Adrenal gland (tissue), 9 donors: ENCODE measurements at regions not wholly inside any gene's neighbourhood (a gene's known extent, or its start where the extent isn't known, plus 50 kb on each side); places are given as distances from the start of the nearest gene placed in this dataset.

Experiments
- DNase-seq, 7 donors: peaks; one replicate each; pipeline ENCODE4 v3.0.0-alpha.2; 2019 to 2020
- H3K27ac ChIP-seq, 5 donors: fragments of 200-600 bp; sonication (generic) in 4 of 5; 1 replicate in 3 of 5; 2 replicates in 2 of 5; pipeline versions ENCODE4 v1.5.1 to v1.8.0; 2016 to 2020; ENCODE audit warnings: mild to moderate bottlenecking in 1 of 5
- H3K27me3 ChIP-seq: fragments of 200-600 bp; 2 replicates; pipeline ENCODE4 v1.8.0; 2021
- H3K36me3 ChIP-seq, 2 donors: fragments of 200-600 bp; replicated peaks in 1 of 2; 1 replicate in 1 of 2; 2 replicates in 1 of 2; pipeline versions ENCODE4 v1.5.1 to v1.8.0; 2018 to 2022
- H3K4me1 ChIP-seq, 2 donors: fragments of 200-600 bp; replicated peaks in 1 of 2; 1 replicate in 1 of 2; 2 replicates in 1 of 2; pipeline versions ENCODE4 v1.5.1 to v1.8.0; 2018 to 2021
- H3K4me3 ChIP-seq, 4 donors: fragments of 200-600 bp; sonication (generic) in 3 of 4; one replicate each; pipeline ENCODE4 v1.5.1; 2016 to 2018
- H3K9me3 ChIP-seq, 3 donors: fragments of 200-600 bp; sonication (generic) in 1 of 3; replicated peaks in 1 of 3; 1 replicate in 2 of 3; 2 replicates in 1 of 3; pipeline versions ENCODE4 v1.5.1 to v1.8.0; 2016 to 2021
- CTCF ChIP-seq, 6 experiments: fragments of 450-650 bp in 4 of 6; fragments of 200-600 bp in 2 of 6; sonication (generic) in 1 of 6; IDR thresholded peaks; 1 replicate in 5 of 6; 2 replicates in 1 of 6; pipeline versions ENCODE4 v1.5.1 to v1.8.0; 2016 to 2021; ENCODE audit warnings: antibody characterized with exemption in 6 of 6, mild to moderate bottlenecking in 2 of 6, moderate library complexity in 1 of 6
- POLR2A ChIP-seq, 2 donors: fragments of 450-650 bp; IDR thresholded peaks; one replicate each; pipeline ENCODE4 v1.6.1; 2017; ENCODE audit warnings: antibody characterized with exemption in 2 of 2, mild to moderate bottlenecking in 2 of 2, moderate library complexity in 1 of 2
- WGBS, 4 donors: extraction: QIAGEN DNeasy Blood & Tissue Kit in 2 of 4; methylation state at CpG; one replicate each; pipeline versions ENCODE4 v1.1.5 to v1.1.7; 2013 to 2017; 5-methylcytosine and 5-hydroxymethylcytosine counted together
- intact Hi-C, 2 donors: fragments of 100-400 bp; cut with DNase I; formaldehyde crosslinking; loops; one replicate each; pipeline versions ENCODE4 v1.14.1 to v1.15.0; 2022 to 2023
- donor health status: healthy with polysubstance abuse.
- donor health status: Bipolar disorder and iron deficiency.
- donor health status: DM: yes; HTN: yes; CAD: no.
- donor health status: DM: no; HTN: no; CAD: no.
- donor health status: DM: no; HTN: no; CAD: no.

- intact Hi-C loops, result no loop called here
- Histone ChIP-seq H3K9me3 (no peaks in the 10 kb centered on the region), H3K27me3 (peaks cover 11% of the 10 kb centered on the region), H3K27ac (no peak overlapping the region), H3K36me3 (no peaks in the 10 kb centered on the region), H3K4me3 (no peak overlapping the region), H3K4me1 (no peaks in the 10 kb centered on the region)
- WGBS, 4 donors, result 68 to 83% (median 76%) methylated on average over 7 of the region's 7 CpGs
- no peak for DNase-seq
- TF ChIP-seq POLR2A (IDR thresholded peaks at IDR 0.05) (no peak), CTCF (IDR thresholded peaks at IDR 0.05) (no peak)
These were observed 84.4 kb downstream of the EFNB1 start for GRCh38 chrX:68913249-68913547.

- intact Hi-C loops, result no loop called here
- TF ChIP-seq CTCF (IDR thresholded peaks at IDR 0.05), result no peak
- TF ChIP-seq POLR2A (IDR thresholded peaks at IDR 0.05), result no peak
- WGBS, 4 donors, result 44 to 66% (median 55%) methylated on average over 3 to 24 of the region's 26 CpGs
- H3K27ac ChIP-seq, result peak overlapping the region in 1 of 5 donors; percentile 49
- no peak overlapping the region for H3K4me3 ChIP-seq
- H3K4me1 ChIP-seq, result no peaks in the 10 kb centered on the region
- H3K36me3 ChIP-seq, result no peaks in the 10 kb centered on the region
- H3K9me3 ChIP-seq, result no peaks in the 10 kb centered on the region
- DNase-seq, result no peak
- peaks cover 14% of the 10 kb centered on the region for H3K27me3 ChIP-seq
These were observed 83.3 kb downstream of the EFNB1 start for GRCh38 chrX:68912113-68912512.

- H3K4me1 ChIP-seq, result no peaks in the 10 kb centered on the region
- H3K4me3 ChIP-seq, result no peak overlapping the region
- intact Hi-C loops, result no loop called here
- 57 to 87% (median 74%) methylated on average over 2 to 3 of the region's 3 CpGs for WGBS, 4 donors
- no peaks in the 10 kb centered on the region for H3K9me3 ChIP-seq
- TF ChIP-seq CTCF (IDR thresholded peaks at IDR 0.05), result no peak
- no peak for TF ChIP-seq POLR2A (IDR thresholded peaks at IDR 0.05)
- peaks cover 7% of the 10 kb centered on the region for H3K27me3 ChIP-seq
- no peaks in the 10 kb centered on the region for H3K36me3 ChIP-seq
- peak in 1 of 7 donors; percentile 13 for DNase-seq
- no peak overlapping the region for H3K27ac ChIP-seq
These were observed 82.1 kb downstream of the EFNB1 start for GRCh38 chrX:68910731-68911428.

- Histone ChIP-seq H3K4me1 (no peaks in the 10 kb centered on the region), H3K27ac (no peak overlapping the region), H3K4me3 (no peak overlapping the region), H3K27me3 (peaks cover 7% of the 10 kb centered on the region), H3K9me3 (no peaks in the 10 kb centered on the region), H3K36me3 (no peaks in the 10 kb centered on the region)
- intact Hi-C loops, result no loop called here
- WGBS, 4 donors, result 55 to 88% (median 80%) methylated on average over 1 to 2 of the region's 2 CpGs; no CpG with 5 or more reads in 1 of the 4 donors
- DNase-seq, result no peak
- TF ChIP-seq POLR2A (IDR thresholded peaks at IDR 0.05), result no peak
- TF ChIP-seq CTCF (IDR thresholded peaks at IDR 0.05), result no peak
These were observed 81.1 kb downstream of the EFNB1 start for GRCh38 chrX:68909945-68910344.
